MM.1S (cell line): ENCODE measurements at regions not wholly inside any gene's neighbourhood (a gene's known extent, or its start where the extent isn't known, plus 50 kb on each side); places are given as distances from the start of the nearest gene placed in this dataset.

Experiments
- DNase-seq: peaks from one replicate; pipeline ENCODE4 v3.0.0-alpha.2; 2015
- H2AFZ ChIP-seq: fragments of 300-600 bp; sonication (generic); 2 replicates; pipeline ENCODE4 v1.6.0; 2016; ENCODE audit warnings: antibody characterized with exemption, low read length
- H3F3A ChIP-seq: fragments of 300-600 bp; sonication (generic); 2 replicates; pipeline ENCODE4 v1.6.1; 2016; ENCODE audit warnings: mild to moderate bottlenecking, antibody characterized with exemption, low read length, moderate library complexity, mixed read lengths; ENCODE audit not compliant: insufficient read depth
- H3K27ac ChIP-seq: fragments of 300-600 bp; sonication (generic); 2 replicates; pipeline ENCODE4 v1.5.1; 2016; ENCODE audit warnings: mild to moderate bottlenecking, low read length
- H3K27me3 ChIP-seq: fragments of 300-600 bp; sonication (generic); replicated peaks from 2 replicates; pipeline ENCODE4 v1.6.0; 2016; ENCODE audit warnings: low read length; ENCODE audit not compliant: insufficient read depth
- H3K36me3 ChIP-seq: fragments of 300-600 bp; sonication (generic); replicated peaks from 2 replicates; pipeline ENCODE4 v1.6.1; 2016; ENCODE audit warnings: mild to moderate bottlenecking, low read length, mixed read lengths; ENCODE audit not compliant: insufficient read depth
- H3K4me1 ChIP-seq: fragments of 300-600 bp; sonication (generic); 2 replicates; pipeline ENCODE4 v1.6.1; 2016; ENCODE audit warnings: low read length, mixed read lengths
- H3K4me2 ChIP-seq: fragments of 300-600 bp; sonication (generic); 2 replicates; pipeline ENCODE4 v1.6.0; 2016; ENCODE audit warnings: low read depth, low read length
- H3K4me3 ChIP-seq: fragments of 300-600 bp; sonication (generic); 2 replicates; pipeline ENCODE4 v1.5.1; 2016; ENCODE audit warnings: low read length, mixed read lengths
- H3K79me2 ChIP-seq: fragments of 300-600 bp; sonication (generic); 2 replicates; pipeline ENCODE4 v1.6.1; 2016; ENCODE audit warnings: mixed run types, low read length, mixed read lengths
- H3K9ac ChIP-seq: fragments of 300-600 bp; sonication (generic); 2 replicates; pipeline ENCODE4 v1.6.1; 2016; ENCODE audit warnings: low read length, mixed read lengths
- H3K9me2 ChIP-seq: fragments of 300-600 bp; sonication (generic); replicated peaks from 2 replicates; pipeline ENCODE4 v1.6.1; 2016; ENCODE audit warnings: mild to moderate bottlenecking, low read length, mixed read lengths; ENCODE audit not compliant: insufficient read depth
- H3K9me3 ChIP-seq: fragments of 300-600 bp; sonication (generic); replicated peaks from 2 replicates; pipeline ENCODE4 v1.6.1; 2016; ENCODE audit warnings: mild to moderate bottlenecking, low read length, mixed read lengths; ENCODE audit not compliant: insufficient read depth
- H4K20me1 ChIP-seq: fragments of 300-600 bp; sonication (generic); 2 replicates; pipeline ENCODE4 v1.6.1; 2016; ENCODE audit warnings: mild to moderate bottlenecking, low read length, moderate library complexity, mixed read lengths; ENCODE audit not compliant: insufficient read depth
- CTCF ChIP-seq: fragments of 300-600 bp; sonication (generic); IDR thresholded peaks from 2 replicates; pipeline ENCODE4 v1.5.1; 2016; ENCODE audit warnings: antibody characterized with exemption, low read length, mixed read lengths
- EZH2 ChIP-seq: fragments of 300-600 bp; sonication (generic); optimal IDR thresholded peaks from 2 replicates; pipeline ENCODE3; 2017; ENCODE audit warnings: low read depth, mild to moderate bottlenecking, antibody characterized with exemption, low read length, mixed read lengths
- EZH2phosphoT487 ChIP-seq: fragments of 300-600 bp; sonication (generic); IDR thresholded peaks from 2 replicates; pipeline ENCODE4 v1.6.1; 2018; ENCODE audit warnings: antibody characterized with exemption, low read length

- Histone ChIP-seq H3K4me1 (0 out of 2 replicates have a peak, but pooled peaks cover 3% of the 10 kb centered on the region), H3K4me3 (no peak overlapping the region), H3K9me2 (no peaks in the 10 kb centered on the region), H3K27ac (no peak overlapping the region), H3K36me3 (no peaks in the 10 kb centered on the region), H3K79me2 (no peaks in the 10 kb centered on the region), H2AFZ (no peak overlapping the region), H4K20me1 (no peaks in the 10 kb centered on the region), H3K4me2 (no peak overlapping the region), H3K27me3 (no peaks in the 10 kb centered on the region), H3K9ac (no peak overlapping the region), H3F3A (peaks cover 8% of the 10 kb centered on the region), H3K9me3 (no peaks in the 10 kb centered on the region)
- DNase-seq, result no peak
- no peak for TF ChIP-seq EZH2
- TF ChIP-seq EZH2phosphoT487, result no peak
- TF ChIP-seq CTCF, result no peak
These were observed 342.6 kb downstream of the DMAC1 start for GRCh38 chr9:7456793-7457530.

- Histone ChIP-seq H3K4me1 (0 out of 2 replicates have a peak, but pooled peaks cover 1% of the 10 kb centered on the region), H3F3A (peaks cover 2% of the 10 kb centered on the region), H2AFZ (no peak overlapping the region), H3K9ac (no peak overlapping the region), H3K4me3 (no peak overlapping the region), H4K20me1 (no peaks in the 10 kb centered on the region), H3K4me2 (no peak overlapping the region), H3K9me2 (no peaks in the 10 kb centered on the region), H3K79me2 (no peaks in the 10 kb centered on the region), H3K27ac (no peak overlapping the region), H3K9me3 (no peaks in the 10 kb centered on the region), H3K27me3 (no peaks in the 10 kb centered on the region), H3K36me3 (no peaks in the 10 kb centered on the region)
- TF ChIP-seq EZH2 (no peak), EZH2phosphoT487 (no peak), CTCF (no peak)
- no peak for DNase-seq
These were observed 343.2 kb downstream of the DMAC1 start for GRCh38 chr9:7456377-7456776.

GRCh38 chr9:7454624-7455023 is 345.0 kb downstream of the DMAC1 start:
- Histone ChIP-seq H3K9me2 (no peaks in the 10 kb centered on the region), H3K27me3 (no peaks in the 10 kb centered on the region), H3K4me3 (no peak overlapping the region), H3F3A (no peaks in the 10 kb centered on the region), H3K36me3 (no peaks in the 10 kb centered on the region), H3K79me2 (no peaks in the 10 kb centered on the region), H2AFZ (no peak overlapping the region), H3K9me3 (no peaks in the 10 kb centered on the region), H3K9ac (no peak overlapping the region), H3K27ac (no peak overlapping the region), H3K4me2 (no peak overlapping the region), H3K4me1 (no peaks in the 10 kb centered on the region), H4K20me1 (no peaks in the 10 kb centered on the region)
- TF ChIP-seq EZH2phosphoT487, result no peak
- no peak for DNase-seq

GRCh38 chr9:7452378-7452777 is 347.2 kb downstream of the DMAC1 start:
- no peak for TF ChIP-seq EZH2
- no peak for TF ChIP-seq CTCF
- no peak for TF ChIP-seq EZH2phosphoT487
- Histone ChIP-seq H3K4me1 (no peaks in the 10 kb centered on the region), H3K27ac (no peak overlapping the region), H3K79me2 (no peaks in the 10 kb centered on the region), H3K4me2 (no peak overlapping the region), H3K9me2 (no peaks in the 10 kb centered on the region), H3F3A (no peaks in the 10 kb centered on the region), H3K4me3 (no peak overlapping the region), H4K20me1 (no peaks in the 10 kb centered on the region), H3K9me3 (no peaks in the 10 kb centered on the region), H3K9ac (no peak overlapping the region), H3K27me3 (no peaks in the 10 kb centered on the region), H2AFZ (no peak overlapping the region), H3K36me3 (no peaks in the 10 kb centered on the region)
- DNase-seq, result no peak
